WTC11 (cell line): ENCODE measurements at regions not wholly inside any gene's neighbourhood (a gene's known extent, or its start where the extent isn't known, plus 50 kb on each side); places are given as distances from the start of the nearest gene placed in this dataset.

ENCODE experiments used
- CTCF ChIP-seq: fragments of 200-600 bp; IDR thresholded peaks from 2 replicates; pipeline ENCODE4 v1.8.0; 2022; ENCODE audit warnings: antibody characterized with exemption
- TCF7 ChIP-seq: sonication (generic); formaldehyde crosslinking; IDR thresholded peaks from 2 replicates; pipeline ENCODE4 v1.8.0; 2022; ENCODE audit warnings: mild to moderate bottlenecking, low read depth, missing genetic modification reagents, moderate library complexity
- TEAD4 ChIP-seq: sonication (generic); formaldehyde crosslinking; IDR thresholded peaks from 2 replicates; pipeline ENCODE4 v1.8.0; 2022; ENCODE audit warnings: mild to moderate bottlenecking, missing genetic modification reagents

GRCh38 chr7:68978710-68979109 is 619.6 kb upstream of the AUTS2 start:
- TF ChIP-seq CTCF (no peak), TCF7 (CRISPR knock-in tag) (no peak), TEAD4 (CRISPR knock-in tag) (no peak)
